ENCODE measurements at regions not wholly inside any gene's neighbourhood (a gene's known extent, or its start where the extent isn't known, plus 50 kb on each side); places are given as distances from the start of the nearest gene placed in this dataset.

DNA sequence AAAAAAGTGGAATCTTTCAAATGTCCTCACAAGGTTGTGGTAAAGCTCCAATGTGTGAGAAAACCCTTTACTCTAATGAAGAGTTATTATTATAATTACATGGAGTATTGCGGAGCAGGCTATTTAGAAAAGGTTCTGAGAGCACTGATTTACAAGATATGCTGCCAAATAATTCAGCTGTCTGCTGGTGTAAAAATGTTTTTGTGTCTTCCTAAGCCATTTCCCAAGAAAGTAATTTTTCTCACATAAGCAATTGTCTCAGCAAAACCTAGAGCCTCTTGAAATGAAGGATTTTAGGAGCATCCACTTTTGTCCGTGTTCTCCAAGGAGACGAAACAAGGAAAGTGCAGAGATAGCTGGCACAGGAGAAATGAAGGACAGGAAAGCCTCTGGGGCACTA lies 229.6 kb upstream of the STARD13 start:
- Histone ChIP-seq H3K4me3 (no peak overlapping the region), H3K36me3 (ENCODE audit: control insufficient read depth in 4 of 4, insufficient read depth in 4 of 4, low read length in 4 of 4) (no peaks in the 10 kb centered on the region), H3K4me1 (ENCODE audit: control insufficient read depth in 5 of 5, insufficient read depth in 5 of 5, low read length in 5 of 5) (peaks cover 0 to 5% (median 1%) of the 10 kb centered on the region in 5 donors), H3K27me3 (ENCODE audit: control insufficient read depth in 3 of 3, insufficient read depth in 3 of 3, low read length in 2 of 3) (no peaks in the 10 kb centered on the region), H3K9me3 (ENCODE audit: control insufficient read depth in 4 of 4, insufficient read depth in 3 of 4, low read length in 3 of 4) (no peaks in the 10 kb centered on the region), H3K9ac (ENCODE audit: insufficient read depth in 1 of 2, low read length in 2 of 2) (no peak overlapping the region), H3K27ac (ENCODE audit: low read depth in 1 of 2, low read length in 1 of 2) (no peak overlapping the region)
- DNase-seq = no peak
- TF ChIP-seq CTCF (IDR thresholded peaks at IDR 0.05; ENCODE audit: control extremely low read depth, extremely low read depth) = no peak
- 90 to 95% methylated on average over 3 of the region's 3 CpGs for WGBS, 2 donors
- no peak for ATAC-seq (ENCODE audit: insufficient read depth, low FRiP score)

GRCh38 chr13:33518452-33518851 lies 232.9 kb upstream of the STARD13 start:
- H3K4me3 ChIP-seq = no peak overlapping the region
- WGBS, 2 donors = 52 to 69% methylated on average over 2 of the region's 2 CpGs
- TF ChIP-seq CTCF (IDR thresholded peaks at IDR 0.05; ENCODE audit: control extremely low read depth, extremely low read depth) = no peak
- H3K9me3 ChIP-seq (ENCODE audit: control insufficient read depth in 4 of 4, insufficient read depth in 3 of 4, low read length in 3 of 4) = no peaks in the 10 kb centered on the region
- no peak overlapping the region for H3K9ac ChIP-seq (ENCODE audit: insufficient read depth in 1 of 2, low read length in 2 of 2)
- DNase-seq (no peak), ATAC-seq (ENCODE audit: insufficient read depth, low FRiP score) (no peak)
- H3K27ac ChIP-seq (ENCODE audit: low read depth in 1 of 2, low read length in 1 of 2) = no peak overlapping the region
- H3K36me3 ChIP-seq (ENCODE audit: control insufficient read depth in 4 of 4, insufficient read depth in 4 of 4, low read length in 4 of 4) = no peaks in the 10 kb centered on the region
- H3K27me3 ChIP-seq (ENCODE audit: control insufficient read depth in 3 of 3, insufficient read depth in 3 of 3, low read length in 2 of 3) = no peaks in the 10 kb centered on the region
- H3K4me1 ChIP-seq (ENCODE audit: control insufficient read depth in 5 of 5, insufficient read depth in 5 of 5, low read length in 5 of 5) = no peaks in the 10 kb centered on the region

- H3K9ac ChIP-seq (ENCODE audit: insufficient read depth in 1 of 2, low read length in 2 of 2) = no peak overlapping the region
- H3K4me1 ChIP-seq (ENCODE audit: control insufficient read depth in 5 of 5, insufficient read depth in 5 of 5, low read length in 5 of 5) = peaks cover 0 to 3% (median 0%) of the 10 kb centered on the region in 5 donors
- no peak overlapping the region for H3K4me3 ChIP-seq
- TF ChIP-seq CTCF (IDR thresholded peaks at IDR 0.05; ENCODE audit: control extremely low read depth, extremely low read depth) = no peak
- ATAC-seq (ENCODE audit: insufficient read depth, low FRiP score) (no peak), DNase-seq (no peak)
- H3K9me3 ChIP-seq (ENCODE audit: control insufficient read depth in 4 of 4, insufficient read depth in 3 of 4, low read length in 3 of 4) = no peaks in the 10 kb centered on the region
- WGBS, 2 donors = 76 to 81% methylated on average over 8 of the region's 8 CpGs
- H3K27ac ChIP-seq (ENCODE audit: low read depth in 1 of 2, low read length in 1 of 2) = no peak overlapping the region
- no peaks in the 10 kb centered on the region for H3K36me3 ChIP-seq (ENCODE audit: control insufficient read depth in 4 of 4, insufficient read depth in 4 of 4, low read length in 4 of 4)
- H3K27me3 ChIP-seq (ENCODE audit: control insufficient read depth in 3 of 3, insufficient read depth in 3 of 3, low read length in 2 of 3) = no peaks in the 10 kb centered on the region
Observed at GRCh38 chr13:33519561-33520467, 234.3 kb upstream of the STARD13 start.

Measured in lung (tissue), 11 donors.